Keratinocyte (primary cell): ENCODE measurements at regions not wholly inside any gene's neighbourhood (a gene's known extent, or its start where the extent isn't known, plus 50 kb on each side); places are given as distances from the start of the nearest gene placed in this dataset.

Source experiments
- DNase-seq: peaks from one replicate; pipeline ENCODE4 v3.0.0-alpha.2; 2011; ENCODE audit warnings: low read depth, missing footprints, low spot score
- FAIRE-seq: peaks from 2 replicates; lab custom pipeline; 2011; peaks lifted over from hg19 to GRCh38; lab: Jason Lieb, UNC
- H2AFZ ChIP-seq: 2 replicates; pipeline ENCODE4 v1.6.0; 2012; ENCODE audit warnings: low read length, control low read depth, inconsistent platforms; ENCODE audit not compliant: control insufficient read depth
- H3K27ac ChIP-seq: 2 replicates; pipeline ENCODE4 v1.5.1; 2011; ENCODE audit warnings: low read length; ENCODE audit not compliant: control insufficient read depth, insufficient read depth
- H3K27me3 ChIP-seq: 3 replicates; pipeline ENCODE4 v1.6.0; 2011; ENCODE audit warnings: low read length; ENCODE audit not compliant: control insufficient read depth, insufficient read depth; ENCODE audit errors: extremely low read depth
- H3K36me3 ChIP-seq, 2 experiments: 2 replicates in 1 of 2; 3 replicates in 1 of 2; pipeline ENCODE4 v1.5.1; 2011; ENCODE audit warnings: low read length in 2 of 2, mild to moderate bottlenecking in 1 of 2; ENCODE audit not compliant: control insufficient read depth in 2 of 2, insufficient read depth in 2 of 2; ENCODE audit errors: extremely low read depth in 1 of 2
- H3K4me1 ChIP-seq: 3 replicates; pipeline ENCODE4 v1.5.1; 2011; ENCODE audit warnings: low read length; ENCODE audit not compliant: control insufficient read depth, insufficient read depth; ENCODE audit errors: extremely low read depth
- H3K4me2 ChIP-seq: 3 replicates; pipeline ENCODE4 v1.6.0; 2011; ENCODE audit warnings: low read depth, low read length; ENCODE audit not compliant: control insufficient read depth, insufficient read depth; ENCODE audit errors: extremely low read depth
- H3K4me3 ChIP-seq, 3 experiments: fragments of 200-600 bp in 1 of 3; sonication (generic) in 1 of 3; 2 replicates in 2 of 3; 3 replicates in 1 of 3; pipeline ENCODE4 v1.5.1; 2011 to 2016; ENCODE audit warnings: low read length in 3 of 3, mild to moderate bottlenecking in 3 of 3, control low read depth in 2 of 3, inconsistent platforms in 1 of 3, low read depth in 1 of 3, mixed read lengths in 1 of 3, mixed run types in 1 of 3, moderate library complexity in 1 of 3; ENCODE audit not compliant: control insufficient read depth in 2 of 3, insufficient read depth in 2 of 3; ENCODE audit errors: extremely low read depth in 1 of 3
- H3K79me2 ChIP-seq: 2 replicates; pipeline ENCODE4 v1.6.0; 2012; ENCODE audit warnings: low read length; ENCODE audit not compliant: control insufficient read depth, insufficient read depth
- H3K9ac ChIP-seq: 3 replicates; pipeline ENCODE4 v1.6.0; 2011; ENCODE audit warnings: low read length; ENCODE audit not compliant: control insufficient read depth, insufficient read depth; ENCODE audit errors: extremely low read depth
- H3K9me1 ChIP-seq: 3 replicates; pipeline ENCODE4 v1.6.0; 2011; ENCODE audit warnings: low read length; ENCODE audit not compliant: control insufficient read depth, insufficient read depth; ENCODE audit errors: extremely low read depth
- H3K9me3 ChIP-seq: 2 replicates; pipeline ENCODE4 v1.5.1; 2012; ENCODE audit warnings: low read depth, low read length; ENCODE audit not compliant: control insufficient read depth
- H4K20me1 ChIP-seq: 3 replicates; pipeline ENCODE4 v1.6.0; 2011; ENCODE audit warnings: low read length; ENCODE audit not compliant: control insufficient read depth, insufficient read depth; ENCODE audit errors: extremely low read depth
- EZH2 ChIP-seq: IDR thresholded peaks from one replicate; pipeline ENCODE4 v1.6.1; 2012; ENCODE audit warnings: inconsistent platforms, mild to moderate bottlenecking, low read length, moderate library complexity
- dilution Hi-C: fragments of 300-500 bp; cut with MboI; formaldehyde crosslinking; loops from one replicate; pipeline ENCODE4 v1.7.0; 2020; ENCODE audit warnings: low sequenced_read_pairs; ENCODE audit not compliant: extremely low pct_ligation_motif_present
- TF ChIP-seq, protein P1 (sequence below), 3 experiments: IDR thresholded peaks in 1 of 3; conservative IDR thresholded peaks in 1 of 3; optimal IDR thresholded peaks in 1 of 3; 2 replicates in 2 of 3; 3 replicates in 1 of 3; pipeline versions ENCODE3 to v1.5.1; 2011; ENCODE audit warnings: low read length in 3 of 3, mild to moderate bottlenecking in 3 of 3, moderate library complexity in 2 of 3, control low read depth in 1 of 3, inconsistent platforms in 1 of 3; ENCODE audit not compliant: insufficient read depth in 2 of 3; ENCODE audit errors: extremely low read depth in 1 of 3

DNA sequence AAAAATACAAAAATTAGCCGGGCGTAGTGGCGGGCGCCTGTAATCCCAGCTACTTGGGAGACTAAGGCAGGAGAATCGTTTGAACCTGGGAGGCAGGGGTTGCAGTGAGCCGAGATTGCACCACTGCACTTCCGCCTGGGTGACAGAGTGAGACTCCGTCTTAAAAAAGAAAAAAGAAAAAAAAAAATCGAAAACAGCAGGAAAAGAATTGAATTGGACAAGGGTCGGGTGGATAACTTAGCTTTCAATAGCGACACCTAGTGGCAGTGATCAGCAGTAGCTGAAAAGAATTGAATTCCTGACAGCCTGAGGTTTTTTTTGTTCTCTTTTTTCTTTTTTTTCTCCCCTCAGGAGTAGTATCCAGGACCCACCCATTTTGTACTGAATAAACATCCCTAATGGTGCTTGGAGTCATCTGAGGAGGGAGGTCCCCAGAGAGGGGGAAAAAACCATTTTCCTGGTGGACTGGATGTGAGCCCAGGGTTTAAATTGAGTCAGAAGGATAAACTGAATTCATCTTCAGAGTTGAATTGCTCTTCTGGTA is 55.1 kb downstream of the CYCS start:
- Histone ChIP-seq H3K9ac (no peak overlapping the region), H3K9me3 (no peaks in the 10 kb centered on the region), H3K4me1 (no peaks in the 10 kb centered on the region), H3K4me2 (peak overlapping the region; percentile 29), H3K79me2 (no peaks in the 10 kb centered on the region), H3K9me1 (no peaks in the 10 kb centered on the region), H2AFZ (no peak overlapping the region), H3K27ac (no peak overlapping the region), H3K36me3 (no peaks in the 10 kb centered on the region), H3K27me3 (no peaks in the 10 kb centered on the region), H3K4me3 (no peak overlapping the region), H4K20me1 (no peaks in the 10 kb centered on the region)
- DNase-seq (no peak), FAIRE-seq (no peak)
- TF ChIP-seq EZH2 = no peak
- TF ChIP-seq, protein P1, sequence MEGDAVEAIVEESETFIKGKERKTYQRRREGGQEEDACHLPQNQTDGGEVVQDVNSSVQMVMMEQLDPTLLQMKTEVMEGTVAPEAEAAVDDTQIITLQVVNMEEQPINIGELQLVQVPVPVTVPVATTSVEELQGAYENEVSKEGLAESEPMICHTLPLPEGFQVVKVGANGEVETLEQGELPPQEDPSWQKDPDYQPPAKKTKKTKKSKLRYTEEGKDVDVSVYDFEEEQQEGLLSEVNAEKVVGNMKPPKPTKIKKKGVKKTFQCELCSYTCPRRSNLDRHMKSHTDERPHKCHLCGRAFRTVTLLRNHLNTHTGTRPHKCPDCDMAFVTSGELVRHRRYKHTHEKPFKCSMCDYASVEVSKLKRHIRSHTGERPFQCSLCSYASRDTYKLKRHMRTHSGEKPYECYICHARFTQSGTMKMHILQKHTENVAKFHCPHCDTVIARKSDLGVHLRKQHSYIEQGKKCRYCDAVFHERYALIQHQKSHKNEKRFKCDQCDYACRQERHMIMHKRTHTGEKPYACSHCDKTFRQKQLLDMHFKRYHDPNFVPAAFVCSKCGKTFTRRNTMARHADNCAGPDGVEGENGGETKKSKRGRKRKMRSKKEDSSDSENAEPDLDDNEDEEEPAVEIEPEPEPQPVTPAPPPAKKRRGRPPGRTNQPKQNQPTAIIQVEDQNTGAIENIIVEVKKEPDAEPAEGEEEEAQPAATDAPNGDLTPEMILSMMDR (optimal IDR thresholded peaks at IDR 0.05 in 1 of 3, IDR thresholded peaks at IDR 0.05 in 1 of 3, conservative IDR thresholded peaks at IDR 0.05 in 1 of 3; ENCODE audit: extremely low read depth in 1 of 3, insufficient read depth in 2 of 3, low read length in 3 of 3) = peak; percentile 63 to 76 (median 70)
- dilution Hi-C loops = no loop called here

DNA sequence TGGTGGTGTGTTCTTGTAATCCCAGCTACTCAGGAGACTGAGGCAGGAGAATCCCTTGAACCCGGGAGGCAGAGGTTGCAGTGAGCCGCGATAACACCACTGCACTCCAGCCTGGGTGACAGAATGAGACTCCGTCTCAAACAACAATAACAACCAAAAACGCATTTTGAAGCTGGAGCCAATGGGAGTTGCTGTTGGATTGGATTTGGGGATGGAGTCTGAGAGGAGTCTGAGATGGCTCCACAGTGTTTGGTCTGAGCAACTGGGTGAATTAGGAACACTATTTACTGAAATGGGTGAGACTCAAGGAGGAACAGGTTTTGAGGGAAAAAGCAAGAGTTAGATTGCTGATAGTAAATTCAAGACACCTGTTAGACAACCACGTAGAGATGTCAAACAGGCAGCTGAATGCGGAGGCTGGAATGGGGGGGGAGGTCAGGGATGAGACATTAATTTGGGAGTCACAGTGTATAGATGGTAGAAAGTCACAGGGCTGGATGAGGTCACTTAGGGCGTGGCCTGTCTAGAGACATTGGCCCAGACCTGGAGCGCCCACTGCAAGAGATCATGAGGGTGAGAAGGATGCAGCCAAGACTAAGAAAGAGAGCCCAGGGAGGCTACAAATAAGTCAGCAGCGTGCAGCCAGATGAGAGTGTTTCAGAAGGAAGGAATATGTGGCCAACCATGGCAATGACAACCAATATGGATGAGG is 56.4 kb downstream of the CYCS start:
- no peak overlapping the region for H3K9ac ChIP-seq
- TF ChIP-seq EZH2 = no peak
- TF ChIP-seq, protein P1 (optimal IDR thresholded peaks at IDR 0.05 in 1 of 3, IDR thresholded peaks at IDR 0.05 in 1 of 3, conservative IDR thresholded peaks at IDR 0.05 in 1 of 3; ENCODE audit: extremely low read depth in 1 of 3, insufficient read depth in 2 of 3, low read length in 3 of 3) = no peak
- no peaks in the 10 kb centered on the region for H3K9me3 ChIP-seq
- no peaks in the 10 kb centered on the region for H3K36me3 ChIP-seq
- H3K4me1 ChIP-seq = no peaks in the 10 kb centered on the region
- no peak overlapping the region for H3K4me3 ChIP-seq
- H2AFZ ChIP-seq = no peak overlapping the region
- FAIRE-seq = no peak
- H3K27ac ChIP-seq = no peak overlapping the region
- no peaks in the 10 kb centered on the region for H3K9me1 ChIP-seq
- no peaks in the 10 kb centered on the region for H3K27me3 ChIP-seq
- H3K79me2 ChIP-seq = no peaks in the 10 kb centered on the region
- no peaks in the 10 kb centered on the region for H4K20me1 ChIP-seq
- dilution Hi-C loops = no loop called here
- no peak for DNase-seq
- no peak overlapping the region for H3K4me2 ChIP-seq
